HL-60 (cell line): ENCODE measurements at regions not wholly inside any gene's neighbourhood (a gene's known extent, or its start where the extent isn't known, plus 50 kb on each side); places are given as distances from the start of the nearest gene placed in this dataset.

Experiments
- CTCF ChIP-seq: IDR thresholded peaks from one replicate; pipeline ENCODE4 v1.5.1; 2011; ENCODE audit warnings: low read length, control low read depth, inconsistent platforms; ENCODE audit not compliant: insufficient read depth
- POLR2AphosphoS5 ChIP-seq: IDR thresholded peaks from 2 replicates; pipeline ENCODE4 v1.6.1; 2012; ENCODE audit warnings: low read depth
- REST ChIP-seq: IDR thresholded peaks from 2 replicates; pipeline ENCODE4 v1.6.1; 2012; ENCODE audit warnings: low read depth; ENCODE audit not compliant: insufficient replicate concordance

GRCh38 chr10:47098238-47098637, 187.0 kb downstream of the PTPN20 start:
- TF ChIP-seq CTCF (no peak), POLR2AphosphoS5 (no peak), REST (no peak)
